GM04504 (cell line): ENCODE measurements at regions not wholly inside any gene's neighbourhood (a gene's known extent, or its start where the extent isn't known, plus 50 kb on each side); places are given as distances from the start of the nearest gene placed in this dataset.

Source experiments
- DNase-seq: peaks from one replicate; pipeline ENCODE4 v3.0.0-alpha.2; 2012; ENCODE audit warnings: low read depth

DNA sequence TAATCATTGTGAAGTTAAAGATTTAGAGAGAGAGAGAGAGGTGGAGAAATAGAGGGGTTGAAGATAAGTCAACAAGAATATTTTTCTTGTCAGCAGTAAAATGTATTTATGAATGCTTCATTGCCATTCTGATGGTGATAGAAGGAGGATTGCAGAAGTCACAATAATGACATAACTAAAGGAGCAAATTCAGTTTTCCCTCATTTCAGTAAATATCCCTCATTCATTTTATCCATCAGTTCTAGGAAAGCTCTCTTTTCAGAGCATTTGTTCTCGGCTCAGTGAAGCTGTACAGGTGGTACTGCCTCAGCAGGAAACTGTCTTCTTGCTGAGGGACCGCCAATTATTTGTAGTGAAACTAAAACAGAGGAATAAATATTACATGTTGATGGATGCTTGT, 681.4 kb downstream of the CETN3 start:
- DNase-seq: no peak

DNA sequence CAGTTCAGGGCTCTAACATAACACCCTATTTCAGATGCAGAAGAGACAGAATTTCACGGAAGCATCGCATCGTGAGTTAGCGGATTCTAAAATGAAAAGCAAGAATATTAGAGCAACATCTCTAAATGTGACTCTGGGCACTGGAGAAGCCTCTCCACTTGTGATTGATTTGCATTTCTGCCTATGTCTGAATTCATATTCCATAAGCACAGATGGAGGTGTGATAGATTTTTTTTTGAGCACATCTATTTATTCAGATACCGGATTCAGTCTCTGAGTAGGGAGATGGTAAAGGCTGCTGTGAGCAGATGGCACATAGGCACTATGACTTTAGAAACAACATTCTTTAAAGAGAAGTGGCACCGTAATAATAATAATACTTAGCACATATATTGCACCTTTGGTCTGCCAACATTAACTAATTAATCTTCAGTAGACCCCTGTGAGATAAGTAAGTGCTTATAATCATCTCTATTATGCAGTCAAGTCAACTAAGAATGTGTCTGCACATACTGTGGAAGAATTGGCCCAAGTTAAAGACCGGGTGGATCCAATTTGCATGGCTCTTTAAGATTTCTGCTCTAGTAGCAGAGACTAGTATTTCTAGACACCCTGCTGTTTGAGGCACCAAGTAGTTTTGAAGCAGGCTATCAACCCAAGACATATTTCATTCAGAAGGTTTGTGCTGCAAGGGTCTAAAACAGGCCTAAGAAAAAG, 685.0 kb downstream of the CETN3 start:
- DNase-seq: no peak

GRCh38 chr5:89723907-89724306, 685.6 kb downstream of the CETN3 start:
- DNase-seq: no peak

DNA sequence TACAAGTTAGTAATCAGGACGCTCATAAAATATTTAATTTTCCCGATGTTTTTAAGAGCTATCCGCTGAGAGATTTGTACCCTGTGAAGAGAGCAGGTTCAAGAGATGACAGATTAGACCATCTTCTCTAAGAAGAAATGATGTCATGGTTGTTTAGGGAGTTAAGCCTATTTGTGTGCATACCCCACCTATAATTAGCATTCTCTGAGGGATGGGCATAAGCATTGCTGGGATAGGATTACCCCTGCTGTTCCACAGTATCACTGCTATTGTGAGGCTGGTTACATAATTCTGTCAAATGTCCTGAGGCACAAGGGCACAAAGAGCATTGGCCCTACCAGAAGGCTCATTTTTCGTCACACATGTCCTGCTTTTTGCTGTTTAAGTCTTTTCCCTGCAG, 687.0 kb downstream of the CETN3 start:
- DNase-seq: no peak

DNA sequence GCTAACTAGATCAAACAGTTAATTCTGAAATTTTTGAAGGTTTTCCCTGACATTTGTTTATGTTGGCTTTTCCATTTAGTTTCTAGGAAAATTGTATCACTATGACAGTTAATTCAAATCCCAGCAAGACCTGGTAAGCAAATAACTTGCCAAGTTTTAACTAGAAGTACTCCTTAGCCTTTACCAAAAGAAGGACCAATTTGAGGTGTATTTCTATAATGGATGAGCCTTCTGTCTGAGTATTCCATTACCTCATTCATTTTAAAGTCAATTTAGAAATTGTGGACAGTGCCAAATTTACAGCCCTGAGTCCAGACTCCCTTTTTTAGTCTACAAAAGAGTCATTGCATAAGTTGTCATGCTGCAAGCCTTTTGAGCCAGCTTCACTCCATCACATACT, 687.6 kb downstream of the CETN3 start:
- no peak for DNase-seq

- DNase-seq: no peak
Observed at GRCh38 chr5:89721353-89721752, 688.2 kb downstream of the CETN3 start.

DNA sequence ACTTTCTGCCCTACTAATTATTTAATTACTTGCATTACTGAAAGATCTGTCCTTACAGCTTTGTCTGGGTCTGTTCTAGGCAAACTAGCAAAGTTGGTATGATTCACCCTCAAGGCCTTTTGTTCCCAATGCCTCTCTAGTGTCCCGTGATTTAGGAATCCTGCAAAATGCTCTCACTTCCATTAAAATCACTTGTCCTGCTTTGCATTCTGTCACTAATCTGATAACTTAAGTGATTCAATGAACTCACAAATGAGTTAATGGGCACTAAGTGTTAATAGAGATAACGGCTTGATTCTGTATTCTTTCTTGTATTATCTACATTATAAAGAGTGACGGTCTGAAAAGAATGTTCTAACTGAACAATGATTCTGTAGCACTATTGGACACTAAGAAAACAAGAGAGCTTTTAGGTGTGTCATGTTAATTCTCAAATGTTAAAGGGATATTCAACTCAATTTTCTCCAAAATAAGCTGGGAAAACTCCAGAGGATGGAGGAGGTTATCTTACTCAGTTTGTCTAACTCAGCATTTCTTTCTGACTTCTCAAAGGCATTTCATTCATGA, 697.3 kb downstream of the CETN3 start:
- no peak for DNase-seq

- no peak for DNase-seq
Observed at GRCh38 chr5:89711526-89711925, 698.0 kb downstream of the CETN3 start.

DNA sequence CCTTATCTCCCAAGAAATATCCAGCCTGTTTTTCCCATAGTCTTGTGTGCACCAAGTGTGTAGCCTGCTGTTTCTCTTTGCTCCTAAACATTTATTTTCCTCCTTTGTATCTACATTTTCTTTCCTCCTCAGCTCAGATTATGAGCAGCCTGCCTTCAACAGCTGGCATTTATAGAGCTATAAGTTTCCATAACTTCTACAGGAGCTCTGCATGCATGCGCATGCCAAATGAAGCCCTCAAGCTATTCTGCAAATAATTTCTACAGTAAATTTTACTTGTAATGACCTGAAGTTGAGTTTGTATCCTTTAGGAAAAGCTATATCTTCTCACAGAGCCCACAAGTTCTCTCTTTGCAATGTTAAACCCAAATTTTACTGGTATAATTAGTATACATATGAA, 699.5 kb downstream of the CETN3 start:
- DNase-seq: no peak

GRCh38 chr5:89707891-89708290, 701.7 kb downstream of the CETN3 start:
- DNase-seq: no peak

DNA sequence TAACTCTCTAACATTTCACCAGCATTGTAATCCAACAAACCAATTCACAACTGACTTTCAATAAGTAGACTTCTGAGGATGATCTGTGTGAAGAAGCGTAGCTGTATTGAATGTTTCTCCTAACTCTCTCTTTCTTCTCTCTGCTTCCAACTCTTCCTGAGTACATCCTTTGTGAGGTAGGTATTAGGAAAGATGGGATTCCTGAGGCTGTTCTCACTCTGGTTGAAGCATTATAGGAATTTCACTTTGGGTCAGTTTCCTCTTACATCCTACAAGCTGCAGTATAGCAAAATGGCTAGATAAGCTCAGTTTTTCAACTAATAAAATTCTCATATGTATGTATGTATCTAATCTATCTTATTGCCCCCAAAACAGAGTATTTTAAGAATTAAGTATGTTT, 702.8 kb downstream of the CETN3 start:
- DNase-seq: no peak

DNA sequence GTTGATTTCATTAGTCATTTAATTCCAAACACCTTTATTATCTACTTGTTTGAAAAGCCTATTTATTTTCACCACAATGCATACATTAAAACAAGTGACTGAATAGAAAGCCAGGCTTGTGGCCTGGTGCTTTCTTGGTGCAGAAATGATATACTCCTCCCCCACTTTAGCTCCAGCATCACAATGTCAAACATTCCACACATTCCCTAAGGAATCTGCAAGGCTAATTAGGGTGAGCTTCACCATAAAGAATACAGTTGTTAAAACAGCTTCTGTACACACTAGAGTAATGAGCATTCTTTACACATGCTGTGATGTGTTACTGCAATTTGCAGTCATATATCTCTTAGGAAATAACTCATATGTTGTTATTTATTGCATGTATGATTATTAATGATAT, 705.7 kb downstream of the CETN3 start:
- DNase-seq: no peak

- no peak for DNase-seq
Observed at GRCh38 chr5:89698028-89698427, 711.5 kb downstream of the CETN3 start.

DNA sequence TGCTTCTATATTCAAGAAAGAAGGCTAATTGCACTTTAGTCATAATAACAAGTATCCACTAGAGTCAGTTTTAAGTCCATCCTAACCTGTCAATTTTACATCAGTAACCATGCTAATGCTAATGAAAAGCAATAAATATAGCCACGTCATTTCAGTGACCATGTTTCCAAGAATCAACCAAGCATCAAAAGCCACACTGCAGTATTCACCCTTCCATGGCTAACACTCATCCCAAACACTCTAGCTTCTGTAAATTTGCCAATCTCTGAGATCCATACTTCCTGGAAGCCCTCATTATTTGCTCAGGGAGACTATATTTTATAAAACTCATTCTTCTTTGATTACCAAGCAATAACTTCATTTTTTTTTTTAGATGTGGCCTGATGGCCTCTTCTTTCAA, 712.0 kb downstream of the CETN3 start:
- no peak for DNase-seq

- DNase-seq: no peak
Observed at GRCh38 chr5:89695371-89695770, 714.2 kb downstream of the CETN3 start.

DNA sequence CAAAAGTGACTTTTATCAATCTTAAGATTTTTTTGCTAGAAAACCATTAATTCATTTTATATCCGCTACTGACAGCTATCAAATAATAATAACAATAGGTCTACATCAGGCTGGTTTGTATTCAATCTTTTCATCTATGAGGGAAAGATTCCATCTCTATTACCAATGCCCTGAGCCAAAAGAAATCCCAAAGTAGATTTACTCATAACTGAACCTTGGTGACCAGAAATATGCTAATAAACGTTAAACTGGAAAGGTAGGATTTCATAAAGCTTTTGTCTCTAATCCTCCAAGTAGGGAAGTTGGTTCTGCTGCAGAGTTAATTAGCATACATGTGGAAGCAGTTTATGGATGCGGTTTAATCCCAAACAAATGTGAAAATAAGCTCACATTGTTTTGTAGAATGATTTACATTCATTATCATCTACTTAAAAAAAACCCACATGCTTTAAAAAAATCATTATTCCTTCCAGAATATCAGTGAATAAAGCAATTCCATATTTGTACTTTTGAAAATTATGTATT, 715.5 kb downstream of the CETN3 start:
- DNase-seq: peak; percentile 3

- no peak for DNase-seq
Observed at GRCh38 chr5:89690331-89690730, 719.2 kb downstream of the CETN3 start.

- DNase-seq: no peak
Observed at GRCh38 chr5:89686081-89686765, 723.3 kb downstream of the CETN3 start.

DNA sequence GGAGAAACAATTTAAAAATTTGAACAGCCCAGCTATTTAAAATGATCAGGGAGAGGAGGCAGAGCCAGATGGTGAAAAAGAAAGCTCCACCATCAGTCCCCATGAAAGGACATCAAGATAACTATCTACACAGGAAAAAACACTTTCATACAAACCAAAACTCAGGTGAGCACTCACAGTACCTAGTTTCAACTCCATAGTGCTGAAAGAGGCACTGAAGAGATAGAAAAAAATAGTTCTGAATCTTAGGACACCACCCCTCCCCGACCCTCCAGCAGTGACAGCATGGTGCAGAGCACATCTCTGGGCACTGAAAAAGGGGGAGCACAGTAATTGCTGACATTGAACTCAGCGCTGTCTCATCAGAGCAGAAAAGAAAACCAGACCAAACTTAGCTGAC, 732.9 kb downstream of the CETN3 start:
- DNase-seq: no peak

GRCh38 chr5:89673019-89673418, 736.5 kb downstream of the CETN3 start:
- DNase-seq: no peak

DNA sequence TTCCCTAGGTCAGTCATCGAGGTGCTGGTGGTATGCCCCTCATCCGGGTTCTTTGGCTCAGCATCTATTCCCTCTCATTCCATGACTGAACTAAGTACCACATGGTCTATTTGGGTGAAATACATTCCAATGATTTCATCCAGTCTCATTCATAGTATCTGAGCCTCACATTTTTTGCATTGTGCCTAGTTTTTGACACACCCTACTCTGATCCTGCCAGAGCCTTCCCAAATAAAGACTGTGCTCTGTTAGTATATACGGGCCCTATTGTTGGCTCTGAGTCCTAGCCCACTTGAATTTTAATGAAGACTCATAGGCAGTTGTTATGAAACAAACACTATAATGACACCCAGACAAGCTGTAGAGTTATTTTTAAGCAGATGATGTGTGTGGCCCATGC, 740.7 kb downstream of the CETN3 start:
- DNase-seq: no peak

DNA sequence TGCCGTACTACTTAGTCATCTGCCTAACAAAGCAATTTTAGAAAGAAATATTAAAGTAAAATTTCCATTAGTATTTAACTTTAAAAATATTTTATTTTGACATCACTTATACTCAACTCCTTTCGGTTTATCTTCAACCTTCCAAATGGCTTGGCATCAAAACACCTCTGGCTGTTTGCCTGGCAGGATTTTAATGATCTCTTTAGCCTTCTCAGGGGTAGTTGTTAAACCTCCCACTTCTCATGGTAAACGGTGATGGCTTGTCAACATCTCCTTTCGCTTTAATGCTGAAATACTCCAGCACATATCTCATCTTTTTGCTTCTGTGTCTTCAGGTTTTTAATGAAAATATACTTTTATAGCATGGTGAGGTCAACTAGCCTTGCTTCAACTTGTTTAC, 747.1 kb downstream of the CETN3 start:
- no peak for DNase-seq

DNA sequence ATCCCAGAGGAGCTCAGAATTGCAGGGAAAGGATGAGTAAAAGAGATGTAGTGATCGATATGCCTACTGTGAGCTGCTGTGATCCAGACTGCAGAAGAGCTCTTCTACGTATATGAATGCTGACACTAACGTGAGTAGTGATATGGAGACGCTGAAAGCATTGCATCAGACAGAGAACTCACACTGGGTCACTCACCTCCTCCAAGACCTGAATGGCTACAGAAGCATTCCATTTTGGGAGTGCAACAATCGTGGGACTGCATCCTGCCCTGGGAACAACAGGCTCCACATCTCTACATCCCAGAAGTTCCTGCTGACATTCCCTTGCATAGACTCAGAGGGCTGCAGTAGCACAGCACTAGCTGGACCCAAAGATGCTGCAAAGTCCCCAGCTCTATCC, 755.9 kb upstream of the MEF2C start:
- DNase-seq: no peak
